ENCODE measurements at regions not wholly inside any gene's neighbourhood (a gene's known extent, or its start where the extent isn't known, plus 50 kb on each side); places are given as distances from the start of the nearest gene placed in this dataset.
A peak's percentile ranks its signal among the peaks of the same experiment; 100 is the strongest.
"Not testable (repeated sequence)": the region's sequence is repeated elsewhere in the genome, so short reads cannot be mapped to it uniquely, and the experiment has no call there.

DNA sequence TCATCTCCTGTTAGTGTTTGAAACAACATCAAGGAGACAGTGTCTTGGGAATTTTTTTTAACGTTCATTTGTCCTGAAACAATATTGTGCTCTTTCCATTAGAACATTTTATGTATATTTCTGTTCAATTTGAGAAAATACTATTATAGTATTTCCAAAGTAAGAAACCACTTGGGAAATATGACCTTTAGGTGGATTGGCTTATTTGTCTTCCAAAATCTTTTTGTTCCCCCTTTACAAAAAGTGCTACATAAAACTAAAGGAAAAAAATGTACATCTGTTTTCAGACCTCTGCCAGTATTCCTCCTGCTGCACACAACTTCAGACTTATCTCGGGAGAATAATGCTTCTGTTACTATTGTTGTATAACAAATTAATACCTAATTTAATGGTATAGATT is 165.9 kb upstream of the AGTR1 start:
- no peak for DNase-seq

DNA sequence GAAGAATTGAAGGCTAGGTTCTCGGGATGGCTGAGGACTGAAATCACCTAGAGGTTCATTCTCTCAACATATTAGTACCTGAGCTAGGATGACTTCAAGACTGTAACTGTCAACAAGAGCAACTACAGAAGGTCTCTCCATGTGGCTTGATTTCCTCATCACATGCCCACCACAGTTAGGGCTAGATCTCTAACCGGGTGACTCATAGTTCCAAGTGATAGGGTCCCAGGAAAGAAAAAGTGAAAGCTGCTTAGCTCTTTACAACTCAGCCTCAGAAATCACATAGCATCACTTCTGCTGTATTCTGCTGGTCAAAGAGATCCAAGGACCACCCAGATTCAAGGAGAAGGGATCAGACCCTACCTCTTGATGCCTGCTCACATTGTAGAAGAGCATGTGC is 165.4 kb upstream of the AGTR1 start:
- DNase-seq: no peak

DNA sequence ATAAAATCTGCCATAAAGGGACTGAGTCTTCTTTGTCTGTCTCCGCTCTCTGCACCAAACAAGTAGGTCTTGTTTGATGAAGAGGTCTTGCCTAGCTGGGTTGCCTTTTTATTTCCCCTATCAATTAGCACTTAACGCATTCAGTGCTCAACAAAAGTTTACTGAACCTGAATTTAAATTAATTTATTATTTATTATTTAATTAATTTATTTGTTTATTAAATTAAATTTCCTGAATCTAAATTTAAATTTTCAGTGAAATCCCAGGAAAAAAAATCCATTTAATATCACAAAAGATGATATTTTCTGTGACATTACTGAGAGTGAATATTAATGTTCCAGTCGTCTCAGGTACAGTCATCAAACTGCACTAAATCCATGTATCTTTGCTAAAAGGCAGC is 164.9 kb upstream of the AGTR1 start:
- no peak for DNase-seq

GRCh38 chr3:148534089-148534988 is 163.4 kb upstream of the AGTR1 start:
- DNase-seq: no peak

- no peak for DNase-seq
Measured at GRCh38 chr3:148535001-148535400, 162.7 kb upstream of the AGTR1 start.

DNA sequence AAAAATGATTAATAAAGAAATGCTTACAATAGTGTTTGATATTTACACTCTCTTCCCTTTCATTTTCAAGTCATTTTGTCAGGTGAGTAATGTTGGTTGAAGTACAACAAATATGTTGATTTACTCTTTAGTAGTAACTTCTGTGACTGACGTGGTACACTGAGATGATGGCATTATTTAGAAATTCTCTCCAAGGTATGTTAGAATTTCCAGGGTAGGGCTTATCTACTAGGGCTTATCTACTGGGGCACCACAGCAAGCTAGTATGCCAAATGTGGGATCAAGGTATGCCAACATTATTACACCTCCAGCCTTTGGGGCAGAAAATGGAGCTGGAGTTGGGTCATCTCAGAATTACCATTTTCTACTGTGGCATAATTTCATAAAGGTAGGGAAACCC is 157.4 kb upstream of the AGTR1 start:
- no peak for DNase-seq

DNA sequence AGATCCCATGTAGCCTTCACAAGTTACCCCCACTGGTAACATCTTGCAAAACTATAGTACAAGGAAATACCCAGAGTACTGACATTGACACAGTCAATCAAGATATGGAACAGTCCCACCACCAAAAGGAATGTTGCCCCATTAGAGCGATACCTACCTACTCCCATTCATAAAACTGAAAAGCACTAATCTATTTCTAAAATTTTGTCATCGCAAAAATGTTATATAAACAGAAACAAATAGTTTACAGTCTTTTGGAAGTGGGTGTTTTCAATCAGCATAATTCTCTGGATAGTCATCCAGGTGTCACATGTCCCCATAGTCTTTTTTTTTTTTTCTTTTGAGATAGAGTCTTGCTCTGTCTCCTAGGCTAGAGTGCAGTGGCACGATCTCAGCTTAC is 156.9 kb upstream of the AGTR1 start:
- DNase-seq: no peak

- DNase-seq: no peak
Measured at GRCh38 chr3:148546959-148547358, 150.7 kb upstream of the AGTR1 start.

- DNase-seq: no peak
Measured at GRCh38 chr3:148551767-148552260, 145.9 kb upstream of the AGTR1 start.

DNA sequence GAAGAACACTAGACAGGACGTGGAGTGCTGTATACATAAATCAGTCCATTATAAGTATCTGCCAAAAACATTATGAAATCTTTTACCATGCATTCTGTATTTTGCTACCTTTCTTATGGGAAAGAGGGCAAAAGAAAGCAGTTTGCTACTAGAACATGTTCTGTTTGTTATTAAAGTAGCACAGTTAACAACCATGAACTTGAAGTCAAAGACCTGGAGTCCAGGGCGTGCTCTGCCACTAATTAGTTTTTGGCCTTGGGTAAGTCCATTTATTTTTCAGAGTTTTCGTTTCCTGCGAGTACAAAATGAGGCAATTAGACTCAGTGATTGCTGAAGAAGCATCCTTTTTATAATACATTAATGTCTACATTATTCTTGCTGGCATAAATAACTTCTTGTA is 143.3 kb upstream of the AGTR1 start:
- DNase-seq: no peak

- DNase-seq: no peak
Measured at GRCh38 chr3:148556664-148557063, 141.0 kb upstream of the AGTR1 start.

DNA sequence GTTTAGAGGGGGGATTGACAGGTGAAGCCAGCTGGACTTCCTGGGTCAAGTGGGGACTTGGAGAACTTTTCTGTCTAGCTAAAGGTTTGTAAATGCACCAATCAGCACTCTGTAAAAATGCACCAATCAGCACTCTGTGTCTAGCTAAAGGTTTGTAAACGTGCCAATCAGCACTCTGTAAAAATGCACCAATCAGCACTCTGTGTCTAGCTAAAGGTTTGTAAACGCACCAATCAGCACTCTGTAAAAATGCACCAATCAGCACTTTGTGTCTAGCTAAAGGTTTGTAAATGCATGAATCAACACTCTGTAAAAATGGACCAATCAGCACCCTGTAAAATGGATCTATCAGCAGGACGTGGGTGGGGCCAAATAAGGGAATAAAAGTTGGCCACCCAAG is 120.1 kb upstream of the AGTR1 start:
- not testable (repeated sequence) for DNase-seq

DNA sequence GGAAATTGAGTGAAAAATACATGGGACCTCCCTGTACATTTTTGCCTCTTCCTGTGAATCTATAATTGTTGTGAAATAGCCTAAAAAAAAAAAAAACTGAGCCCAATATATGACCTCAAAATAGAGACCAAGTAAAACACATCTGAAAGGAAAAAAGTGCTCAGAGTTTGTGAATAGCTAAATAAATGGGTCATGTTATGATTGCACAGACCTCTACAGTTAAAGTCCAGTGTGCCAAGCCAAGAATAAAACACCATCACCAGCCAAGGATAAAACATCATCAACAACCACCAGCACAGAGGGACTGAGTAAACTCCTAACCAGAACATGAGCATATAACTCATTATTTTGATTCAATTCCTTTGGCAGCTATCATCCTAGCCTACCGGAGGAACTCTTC is 115.6 kb upstream of the AGTR1 start:
- no peak for DNase-seq

DNA sequence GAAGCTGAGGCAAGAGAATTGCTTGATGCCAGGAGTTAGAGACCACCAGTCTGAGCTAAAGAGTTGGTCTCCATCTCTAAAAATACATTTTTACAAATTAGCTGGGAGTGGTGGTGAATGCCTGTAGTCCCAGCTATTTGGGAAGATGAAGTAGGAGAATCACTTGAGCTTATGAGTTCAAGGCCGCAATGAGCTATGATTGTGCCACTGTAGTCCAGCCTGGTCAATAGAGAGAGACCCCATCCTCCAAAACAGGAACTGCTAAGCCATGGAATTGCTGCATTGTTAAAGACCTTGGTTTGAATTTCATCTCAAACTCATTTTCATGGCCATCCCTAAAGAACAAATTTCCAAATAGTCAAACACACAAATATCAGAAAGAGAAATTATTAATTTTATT is 113.9 kb upstream of the AGTR1 start:
- no peak for DNase-seq

DNA sequence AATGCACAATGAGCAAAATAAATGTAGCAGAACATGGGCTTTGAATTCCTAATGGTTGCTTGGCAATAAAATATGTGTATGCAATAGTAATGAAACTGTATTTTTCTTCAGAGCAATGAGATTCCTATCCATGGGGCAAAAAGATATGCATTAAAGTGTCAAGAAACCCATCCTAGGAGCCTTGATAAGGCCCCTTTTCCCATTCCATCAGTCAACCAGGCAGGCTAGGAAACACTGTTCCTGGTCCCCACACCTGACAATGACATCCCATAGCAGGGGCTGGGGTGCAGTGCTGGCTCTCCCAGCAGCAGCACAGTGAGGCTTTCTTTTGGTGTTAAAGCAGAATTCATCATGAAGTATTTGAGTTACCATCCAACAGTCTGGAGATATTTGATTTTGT is 113.3 kb upstream of the AGTR1 start:
- DNase-seq: no peak

DNA sequence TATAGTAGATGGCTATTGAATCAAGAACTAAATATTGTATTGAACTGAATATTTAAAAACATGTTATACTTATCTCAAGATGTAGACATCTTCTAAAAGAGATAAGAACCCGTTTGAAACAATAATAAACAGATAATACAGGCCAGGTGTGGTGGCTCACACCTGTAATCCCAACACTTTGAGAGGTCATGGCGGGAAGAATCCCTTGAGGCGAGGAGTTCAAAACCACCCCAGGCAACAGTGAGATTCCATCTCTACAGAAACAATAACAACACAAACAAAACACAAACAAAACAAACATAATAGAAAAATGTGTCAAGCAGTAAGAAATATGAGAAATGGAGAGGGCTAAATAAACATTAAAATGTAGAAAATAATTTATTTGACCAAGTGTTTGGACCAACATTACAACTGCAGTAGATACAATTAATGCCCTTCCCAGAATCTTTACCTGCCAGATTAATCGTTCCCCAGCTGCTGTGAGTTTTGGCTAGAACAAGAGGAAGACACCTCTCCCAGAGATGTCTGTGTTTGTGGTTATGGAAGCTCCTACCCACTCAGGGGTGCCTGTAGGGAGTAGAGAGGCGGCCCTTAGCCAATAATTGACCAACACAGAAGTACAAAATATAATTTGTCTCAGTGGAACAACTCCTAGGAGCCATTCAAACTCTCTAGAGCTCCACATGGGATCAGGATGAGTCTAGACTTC is 111.9 kb upstream of the AGTR1 start:
- no peak for DNase-seq

DNA sequence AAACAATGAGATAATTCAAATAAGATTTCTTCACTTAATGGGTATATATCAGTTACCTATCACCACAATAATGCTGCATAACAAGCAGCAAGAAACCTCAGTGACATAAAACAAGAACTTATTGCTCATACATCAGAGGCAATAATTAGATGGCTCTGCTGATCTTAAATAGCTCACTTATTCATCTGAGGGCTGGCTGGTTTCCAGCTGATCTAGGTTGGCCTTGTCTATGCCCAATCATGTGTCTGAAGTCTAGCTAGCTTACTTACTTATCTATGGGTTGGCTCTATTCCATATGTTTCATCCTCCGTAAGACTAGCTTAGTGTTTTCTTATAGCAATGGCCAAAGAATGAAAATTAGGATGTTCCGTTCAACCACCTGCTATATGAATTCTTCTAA is 109.4 kb upstream of the AGTR1 start:
- DNase-seq: no peak

DNA sequence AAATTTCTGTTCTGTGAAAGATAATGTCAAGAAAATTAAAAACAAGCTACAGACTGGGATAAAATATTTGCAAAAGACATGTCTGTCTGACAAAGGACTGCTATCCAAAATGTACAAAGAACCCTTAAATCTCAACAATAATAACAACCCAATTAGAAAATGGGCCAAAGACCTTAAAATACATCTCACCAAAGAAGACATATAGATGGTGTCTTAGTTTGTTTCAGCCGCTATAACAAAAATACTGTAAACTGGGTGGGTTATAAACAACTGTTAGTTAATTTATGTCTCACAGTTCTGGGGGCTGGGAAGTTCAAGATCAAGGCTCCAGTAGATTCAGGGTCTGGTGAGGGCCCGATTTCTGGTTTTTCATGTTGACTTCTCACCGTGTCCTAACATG is 106.2 kb upstream of the AGTR1 start:
- DNase-seq: no peak

- peak; percentile 55 for DNase-seq
Measured at GRCh38 chr3:148598619-148599018, 99.1 kb upstream of the AGTR1 start.

GRCh38 chr3:148599481-148599880 is 98.2 kb upstream of the AGTR1 start:
- no peak for DNase-seq

DNA sequence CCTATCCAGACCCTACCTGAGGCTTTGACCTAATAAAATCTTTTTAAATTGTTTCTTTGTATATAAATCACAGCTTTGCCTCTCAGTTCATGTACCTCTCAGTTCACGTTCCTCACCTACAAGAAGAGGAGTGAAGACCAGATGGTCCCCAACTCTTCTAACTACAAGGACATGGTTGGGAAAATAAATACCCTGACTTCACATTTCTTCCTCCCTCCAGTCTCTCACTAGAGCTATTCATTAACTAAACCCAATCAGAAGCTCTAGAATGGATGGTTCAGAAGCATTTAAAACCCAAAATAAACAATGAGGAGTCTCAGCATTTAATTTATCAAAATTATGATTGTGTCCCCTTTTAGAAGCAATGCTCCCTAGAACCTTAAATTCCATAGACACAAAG is 97.3 kb upstream of the AGTR1 start:
- no peak for DNase-seq

DNA sequence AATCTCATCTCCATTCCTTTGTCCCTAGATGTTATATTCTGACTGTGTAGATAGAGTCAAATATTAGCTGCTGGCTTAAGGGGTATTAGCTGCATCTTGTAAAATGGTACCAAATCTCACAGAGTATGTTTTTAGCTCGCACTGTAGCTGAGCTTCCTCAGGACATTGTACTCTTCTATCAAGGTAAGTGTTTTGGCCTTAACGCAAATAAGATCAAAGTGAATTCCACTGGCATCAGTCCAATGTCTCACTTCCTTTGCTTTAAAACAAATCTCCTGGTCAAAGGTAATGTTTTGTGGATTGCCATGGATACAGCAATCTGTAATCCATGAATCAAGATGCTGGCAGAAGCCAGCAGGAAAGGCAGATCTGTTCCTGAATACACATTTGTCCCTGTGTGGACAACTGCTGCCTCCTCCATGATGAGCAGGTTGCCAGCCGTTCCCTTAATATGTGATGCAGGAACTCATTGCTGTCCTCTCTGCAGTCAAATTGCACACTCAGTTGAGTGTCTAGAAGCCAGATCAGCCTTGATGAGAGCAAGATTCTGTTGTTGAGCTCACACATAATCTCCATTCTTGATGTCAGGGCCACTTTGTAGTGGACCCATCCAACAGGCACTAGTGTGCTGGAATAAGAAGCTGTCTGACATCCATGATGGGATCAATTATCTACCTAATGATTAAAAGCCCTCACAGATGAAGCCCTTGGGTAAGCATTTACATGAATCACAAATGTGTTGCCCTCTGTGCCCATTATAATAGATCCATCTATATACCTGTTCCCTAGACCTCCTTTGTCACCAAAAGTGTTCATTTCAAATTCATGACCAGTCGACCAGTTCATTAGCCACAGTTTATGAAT is 96.6 kb upstream of the AGTR1 start:
- DNase-seq: no peak
